Parathyroid adenoma (tissue), 2 donors: ENCODE measurements at regions not wholly inside any gene's neighbourhood (a gene's known extent, or its start where the extent isn't known, plus 50 kb on each side); places are given as distances from the start of the nearest gene placed in this dataset.

ENCODE experiments used
- H2AFZ ChIP-seq: fragments of 300-600 bp; sonication (generic); one replicate; pipeline ENCODE4 v1.7.0; 2017; ENCODE audit warnings: antibody characterized with exemption, mild to moderate bottlenecking
- H3K27ac ChIP-seq: fragments of 300-600 bp; sonication (generic); one replicate; pipeline ENCODE4 v1.7.0; 2017
- H3K27me3 ChIP-seq: fragments of 300-600 bp; sonication (generic); one replicate; pipeline ENCODE4 v1.7.0; 2017; ENCODE audit warnings: low read length; ENCODE audit not compliant: control insufficient read depth, insufficient read depth
- H3K36me3 ChIP-seq: fragments of 300-600 bp; sonication (generic); one replicate; pipeline ENCODE4 v1.7.0; 2017; ENCODE audit warnings: low read length; ENCODE audit not compliant: control insufficient read depth, insufficient read depth
- H3K4me1 ChIP-seq: fragments of 300-600 bp; sonication (generic); one replicate; pipeline ENCODE4 v1.7.0; 2017; ENCODE audit warnings: control low read depth
- H3K4me2 ChIP-seq: fragments of 300-600 bp; sonication (generic); one replicate; pipeline ENCODE4 v1.7.0; 2017; ENCODE audit warnings: low read length
- H3K4me3 ChIP-seq: fragments of 300-600 bp; sonication (generic); one replicate; pipeline ENCODE4 v1.7.0; 2017; ENCODE audit warnings: low read depth, low read length
- H3K79me2 ChIP-seq: fragments of 300-600 bp; sonication (generic); one replicate; pipeline ENCODE4 v1.7.0; 2017; ENCODE audit warnings: control low read depth
- H3K9ac ChIP-seq: fragments of 300-600 bp; sonication (generic); one replicate; pipeline ENCODE4 v1.7.0; 2017; ENCODE audit warnings: mild to moderate bottlenecking
- H3K9me3 ChIP-seq: fragments of 300-600 bp; sonication (generic); one replicate; pipeline ENCODE4 v1.7.0; 2017; ENCODE audit warnings: low read length; ENCODE audit not compliant: control insufficient read depth
- CTCF ChIP-seq: fragments of 300-600 bp; sonication (generic); IDR thresholded peaks from one replicate; pipeline ENCODE4 v1.7.0; 2017; ENCODE audit warnings: antibody characterized with exemption, mild to moderate bottlenecking
- donor health status: primary hyperparathyroidism.

- Histone ChIP-seq H3K4me1 (peaks cover 41% of the 10 kb centered on the region), H3K4me3 (no peak overlapping the region), H3K27ac (no peak overlapping the region), H3K9me3 (no peaks in the 10 kb centered on the region), H3K9ac (no peak overlapping the region), H3K4me2 (no peak overlapping the region), H3K79me2 (peaks cover 8% of the 10 kb centered on the region), H3K36me3 (no peaks in the 10 kb centered on the region), H3K27me3 (no peaks in the 10 kb centered on the region), H2AFZ (peak overlapping the region; percentile 61)
- no peak for TF ChIP-seq CTCF
These were observed 295.2 kb downstream of the CDH26 start for GRCh38 chr20:60253471-60253870.

GRCh38 chr20:60254901-60255411 is 296.7 kb downstream of the CDH26 start:
- H3K27ac ChIP-seq: peak overlapping the region; percentile 70
- H2AFZ ChIP-seq: peak overlapping the region; percentile 86
- no peaks in the 10 kb centered on the region for H3K9me3 ChIP-seq
- no peaks in the 10 kb centered on the region for H3K36me3 ChIP-seq
- no peak for TF ChIP-seq CTCF
- no peak overlapping the region for H3K4me3 ChIP-seq
- peaks cover 47% of the 10 kb centered on the region for H3K4me1 ChIP-seq
- no peak overlapping the region for H3K9ac ChIP-seq
- peak overlapping the region; percentile 45 for H3K4me2 ChIP-seq
- H3K27me3 ChIP-seq: no peaks in the 10 kb centered on the region
- H3K79me2 ChIP-seq: peaks cover 10% of the 10 kb centered on the region

GRCh38 chr20:60255415-60255814 is 297.2 kb downstream of the CDH26 start:
- Histone ChIP-seq H3K36me3 (no peaks in the 10 kb centered on the region), H3K27ac (peak overlapping the region; percentile 70), H3K9me3 (no peaks in the 10 kb centered on the region), H3K4me3 (no peak overlapping the region), H3K27me3 (no peaks in the 10 kb centered on the region), H3K79me2 (peaks cover 14% of the 10 kb centered on the region), H3K4me1 (peaks cover 47% of the 10 kb centered on the region), H2AFZ (peak overlapping the region; percentile 86), H3K9ac (peak overlapping the region; percentile 58), H3K4me2 (peak overlapping the region; percentile 45)
- TF ChIP-seq CTCF: no peak

- H3K4me1 ChIP-seq: peaks cover 47% of the 10 kb centered on the region
- no peaks in the 10 kb centered on the region for H3K27me3 ChIP-seq
- peak overlapping the region; percentile 70 for H3K27ac ChIP-seq
- H3K4me3 ChIP-seq: no peak overlapping the region
- TF ChIP-seq CTCF: no peak
- peak overlapping the region; percentile 58 for H3K9ac ChIP-seq
- H2AFZ ChIP-seq: peak overlapping the region; percentile 86
- H3K9me3 ChIP-seq: no peaks in the 10 kb centered on the region
- no peaks in the 10 kb centered on the region for H3K36me3 ChIP-seq
- H3K4me2 ChIP-seq: peak overlapping the region; percentile 45
- H3K79me2 ChIP-seq: peaks cover 15% of the 10 kb centered on the region
These were observed 297.6 kb downstream of the CDH26 start for GRCh38 chr20:60255866-60256265.

- peak overlapping the region; percentile 86 for H2AFZ ChIP-seq
- peaks cover 47% of the 10 kb centered on the region for H3K4me1 ChIP-seq
- no peak for TF ChIP-seq CTCF
- no peak overlapping the region for H3K4me3 ChIP-seq
- H3K27ac ChIP-seq: peak overlapping the region; percentile 70
- peaks cover 15% of the 10 kb centered on the region for H3K79me2 ChIP-seq
- no peaks in the 10 kb centered on the region for H3K27me3 ChIP-seq
- no peak overlapping the region for H3K4me2 ChIP-seq
- no peaks in the 10 kb centered on the region for H3K36me3 ChIP-seq
- no peak overlapping the region for H3K9ac ChIP-seq
- no peaks in the 10 kb centered on the region for H3K9me3 ChIP-seq
These were observed 298.6 kb downstream of the CDH26 start for GRCh38 chr20:60256811-60257210.
